GM18909 (cell line): ENCODE measurements at regions not wholly inside any gene's neighbourhood (a gene's known extent, or its start where the extent isn't known, plus 50 kb on each side); places are given as distances from the start of the nearest gene placed in this dataset.
"Not testable (repeated sequence)": the region's sequence is repeated elsewhere in the genome, so short reads cannot be mapped to it uniquely, and the experiment has no call there.

Source experiments
- ATAC-seq: cut with Tn5 transposase; IDR thresholded peaks from one replicate; pipeline ENCODE4 v1.9.1; 2021; ENCODE audit warnings: mild to moderate bottlenecking; ENCODE audit not compliant: unreplicated experiment, poor library complexity

DNA sequence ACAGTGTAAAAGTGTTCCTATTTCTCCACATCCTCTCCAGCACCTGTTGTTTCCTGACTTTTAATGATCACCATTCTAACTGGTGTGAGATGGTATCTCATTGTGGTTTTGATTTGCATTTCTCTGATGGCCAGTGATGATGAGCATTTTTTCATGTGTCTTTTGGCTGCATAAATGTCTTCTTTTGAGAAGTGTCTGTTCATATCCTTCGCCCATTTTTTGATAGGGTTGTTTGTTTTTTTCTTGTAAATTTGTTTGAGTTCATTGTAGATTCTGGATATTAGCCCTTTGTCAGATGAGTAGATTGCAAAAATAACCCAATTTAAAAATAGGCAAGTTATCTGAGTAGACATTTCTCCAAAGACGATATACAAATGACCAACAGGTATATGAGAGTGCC is 120.2 kb upstream of the ID2 start:
- ATAC-seq = not testable (repeated sequence)

DNA sequence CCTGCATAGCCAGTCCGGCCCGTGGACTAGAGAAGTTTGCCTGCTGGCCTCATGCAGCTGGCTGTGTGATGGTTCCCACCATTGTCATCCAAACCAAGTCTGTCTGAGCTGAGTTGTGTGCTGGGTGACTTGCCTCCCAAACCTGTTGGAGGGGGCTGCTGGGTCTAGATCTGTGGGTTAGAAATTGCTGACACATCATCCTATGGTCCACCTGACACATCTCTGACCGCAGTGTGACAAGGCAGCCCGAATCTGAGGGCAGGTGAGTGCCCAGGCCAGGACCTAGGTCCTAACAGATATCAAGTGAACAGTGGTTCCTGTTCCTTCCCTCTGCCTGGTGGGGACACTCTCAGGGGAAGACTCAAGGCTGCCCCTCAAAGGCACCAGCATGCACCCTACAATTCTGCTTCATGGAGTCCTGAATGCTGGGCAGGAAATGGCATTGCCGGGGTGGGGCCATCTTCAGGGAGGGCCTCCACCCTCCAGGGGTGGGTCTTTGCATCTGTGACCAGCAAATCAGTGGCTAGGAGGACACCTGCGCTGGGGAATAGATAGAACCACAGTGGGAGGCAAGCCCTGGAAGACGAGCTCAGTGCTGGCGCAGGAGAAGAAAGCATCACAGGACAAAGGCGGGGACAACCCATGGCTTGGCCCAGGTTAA is 117.9 kb upstream of the ID2 start:
- no peak for ATAC-seq

DNA sequence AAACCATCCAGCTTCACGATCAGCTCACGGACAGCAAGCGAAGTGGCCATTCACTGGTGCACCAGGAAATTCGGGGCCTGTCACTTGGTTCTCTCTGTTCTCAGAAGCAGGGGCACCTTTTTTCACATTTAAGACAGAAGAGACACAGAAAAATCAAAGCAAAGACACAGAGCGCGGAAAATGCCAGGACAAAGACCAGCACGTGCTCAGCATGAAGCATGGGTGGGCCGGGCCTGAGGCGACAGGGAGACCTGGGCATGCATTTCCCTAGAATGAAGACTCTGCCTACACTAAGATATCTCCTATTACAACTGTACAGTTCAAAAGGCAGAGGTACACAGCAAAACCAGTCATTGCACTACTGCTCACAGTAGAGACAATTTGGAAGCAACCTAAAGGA is 117.4 kb upstream of the ID2 start:
- no peak for ATAC-seq

DNA sequence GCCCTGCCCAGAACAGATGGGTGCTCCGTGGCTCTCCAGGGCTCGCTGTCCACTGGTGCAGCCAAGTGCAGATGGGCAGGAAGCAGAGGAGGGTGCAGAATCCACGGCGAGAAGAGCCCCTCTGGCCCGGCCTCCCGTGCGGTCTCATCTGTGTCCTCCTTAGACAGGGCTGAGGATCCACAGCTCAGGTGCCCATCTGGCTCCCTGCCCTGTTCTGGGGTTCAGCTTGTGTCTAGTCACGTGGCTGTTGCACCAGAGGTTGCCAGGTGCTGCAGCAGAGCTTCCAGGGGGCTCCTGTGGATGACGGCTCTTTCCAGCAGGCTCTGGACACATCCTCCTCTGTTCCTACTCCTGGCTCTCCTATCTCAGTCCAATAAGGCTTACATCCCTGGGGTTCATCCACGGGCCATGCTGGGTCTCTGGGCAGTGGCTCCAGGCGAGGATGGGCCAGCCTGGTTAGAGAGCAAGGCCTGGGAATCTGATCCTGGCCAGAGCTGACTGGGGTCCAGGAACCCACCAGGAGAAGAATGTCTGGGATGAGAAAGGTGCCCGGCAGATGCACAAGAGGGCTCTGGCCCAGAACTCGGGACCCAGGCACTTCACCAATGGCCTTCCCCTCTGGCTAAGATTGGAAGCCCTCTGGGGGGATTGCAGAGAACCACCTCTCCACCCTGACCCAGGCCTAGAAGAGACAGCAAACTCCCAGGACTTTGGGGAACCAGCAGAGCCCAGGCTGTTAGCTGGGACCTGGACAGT is 116.3 kb upstream of the ID2 start:
- no peak for ATAC-seq

DNA sequence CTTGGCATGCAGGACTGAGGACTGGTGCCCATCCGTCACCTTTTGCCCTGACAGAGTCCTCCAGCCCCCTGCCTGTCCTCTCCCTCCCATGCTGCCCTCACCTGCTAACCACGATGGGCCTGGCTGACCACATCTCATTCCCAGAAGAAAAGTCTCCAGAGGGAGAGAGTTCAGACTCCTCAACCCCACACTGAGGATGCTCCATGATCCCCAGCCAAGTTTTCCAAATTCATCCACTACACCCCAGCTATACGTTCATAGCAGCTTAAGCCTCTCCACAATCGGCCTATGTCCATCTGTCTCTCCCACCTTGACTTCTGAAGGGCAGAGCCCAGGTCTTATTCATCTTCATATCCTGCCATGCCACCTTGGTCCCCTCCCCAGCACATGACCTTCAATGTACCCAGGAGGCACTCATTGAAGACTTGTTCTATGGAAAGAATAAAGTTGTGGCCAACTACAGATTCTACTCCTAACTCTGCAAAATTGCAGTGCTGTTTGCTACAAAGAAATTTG is 115.6 kb upstream of the ID2 start:
- ATAC-seq = no peak

DNA sequence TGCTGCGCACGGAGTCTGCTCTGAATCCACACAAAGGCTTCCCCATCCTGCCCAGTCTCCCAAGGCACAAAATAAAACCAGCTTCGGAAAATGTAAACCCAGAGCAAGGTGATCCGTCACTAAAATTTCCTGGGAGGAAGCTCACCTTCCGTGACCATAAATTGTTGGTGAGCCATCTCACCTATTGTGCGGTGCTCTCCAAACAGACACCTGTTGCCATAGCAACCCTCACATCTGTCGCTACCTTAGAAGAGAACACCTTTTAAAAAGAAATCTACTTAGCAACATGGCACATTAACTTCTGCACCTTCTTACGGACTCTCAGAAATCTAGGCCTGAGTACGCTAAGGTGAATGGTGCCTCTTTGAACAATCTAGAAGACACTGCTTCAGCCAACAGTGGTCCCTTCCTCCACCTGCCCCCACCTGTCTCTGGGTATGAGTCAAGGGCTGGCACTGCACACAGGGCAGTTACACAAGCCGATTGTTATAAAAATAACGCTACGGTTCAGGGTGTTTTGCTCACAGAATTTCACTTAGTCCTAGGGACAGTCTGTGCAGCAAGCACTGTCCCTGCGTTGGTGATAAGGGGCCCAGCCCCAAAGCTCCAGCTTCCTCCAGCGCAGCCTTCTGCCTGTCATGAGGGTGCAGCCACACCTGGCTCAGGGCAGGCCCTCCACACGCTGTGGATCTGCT is 114.9 kb upstream of the ID2 start:
- ATAC-seq = no peak

DNA sequence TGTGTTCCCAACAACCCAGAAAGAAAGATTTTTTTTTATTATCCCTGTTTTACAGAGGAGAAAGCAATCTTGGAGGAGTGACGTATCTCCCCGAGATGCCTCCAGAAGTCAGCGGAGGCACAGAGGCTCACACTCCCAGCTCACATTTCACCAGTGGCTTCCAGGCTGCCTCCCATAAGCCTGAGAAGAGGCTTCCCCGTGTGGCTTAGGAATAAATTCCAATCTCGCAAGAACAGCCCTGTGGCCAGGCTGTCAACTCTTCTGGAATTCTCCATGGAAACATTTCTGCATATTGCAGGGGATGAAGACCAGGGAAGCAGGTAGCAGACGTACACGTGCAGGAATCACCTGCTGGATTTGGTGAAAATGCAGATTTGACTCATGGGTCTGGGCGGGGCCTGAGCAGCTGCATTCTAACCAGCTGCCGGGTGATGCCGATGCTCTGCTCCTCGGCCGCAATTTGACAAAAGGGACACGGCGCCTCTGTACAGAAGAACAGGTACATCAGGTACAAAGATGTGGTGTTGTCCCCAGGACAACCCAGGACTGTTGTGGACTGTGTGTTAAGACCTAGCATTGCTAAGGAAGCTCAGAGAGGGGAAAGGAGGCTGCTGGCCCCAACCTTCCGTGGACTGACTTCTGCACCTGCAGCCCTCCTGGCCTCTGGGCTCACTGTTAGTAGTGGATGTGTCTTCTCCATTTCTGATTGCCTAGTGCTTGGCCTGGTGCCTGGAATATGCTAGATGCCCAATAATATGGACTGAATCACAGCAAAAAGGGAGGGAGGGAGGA is 114.2 kb upstream of the ID2 start:
- no peak for ATAC-seq

DNA sequence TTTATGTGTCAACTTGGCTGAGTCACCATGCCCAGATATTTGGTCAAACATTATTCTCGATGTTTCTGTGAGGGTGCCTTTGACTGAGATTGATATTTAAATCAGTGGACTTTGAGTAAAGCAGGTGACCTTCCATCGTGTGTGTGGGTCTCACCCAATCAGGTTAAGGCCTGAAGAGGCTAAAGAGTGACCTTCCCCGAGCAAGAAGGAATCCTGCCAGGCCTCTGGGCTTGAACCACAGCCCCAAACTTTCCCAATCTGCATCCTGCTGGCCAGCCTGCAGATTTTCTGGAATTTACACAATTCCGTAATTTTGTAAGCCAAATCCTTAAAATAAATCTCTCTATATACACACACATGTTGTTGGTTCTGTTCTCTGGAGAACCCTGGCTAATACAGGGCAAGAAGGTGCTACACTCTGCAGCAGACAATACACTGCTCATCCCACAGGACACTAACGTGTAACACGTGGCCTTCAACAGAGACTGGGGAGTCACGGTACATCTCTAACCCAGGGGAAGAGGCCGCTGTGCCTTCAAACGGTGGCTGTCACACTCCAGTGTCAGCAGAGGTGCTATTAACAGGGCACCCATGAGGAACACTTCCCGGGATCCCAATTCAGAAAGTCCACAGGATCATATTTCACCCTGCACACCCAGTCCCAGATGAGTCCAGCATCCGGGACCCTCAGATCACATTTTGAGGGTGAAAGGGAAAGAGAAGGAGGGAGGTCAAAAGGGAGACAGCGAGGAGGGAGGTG is 113.1 kb upstream of the ID2 start:
- ATAC-seq = no peak

DNA sequence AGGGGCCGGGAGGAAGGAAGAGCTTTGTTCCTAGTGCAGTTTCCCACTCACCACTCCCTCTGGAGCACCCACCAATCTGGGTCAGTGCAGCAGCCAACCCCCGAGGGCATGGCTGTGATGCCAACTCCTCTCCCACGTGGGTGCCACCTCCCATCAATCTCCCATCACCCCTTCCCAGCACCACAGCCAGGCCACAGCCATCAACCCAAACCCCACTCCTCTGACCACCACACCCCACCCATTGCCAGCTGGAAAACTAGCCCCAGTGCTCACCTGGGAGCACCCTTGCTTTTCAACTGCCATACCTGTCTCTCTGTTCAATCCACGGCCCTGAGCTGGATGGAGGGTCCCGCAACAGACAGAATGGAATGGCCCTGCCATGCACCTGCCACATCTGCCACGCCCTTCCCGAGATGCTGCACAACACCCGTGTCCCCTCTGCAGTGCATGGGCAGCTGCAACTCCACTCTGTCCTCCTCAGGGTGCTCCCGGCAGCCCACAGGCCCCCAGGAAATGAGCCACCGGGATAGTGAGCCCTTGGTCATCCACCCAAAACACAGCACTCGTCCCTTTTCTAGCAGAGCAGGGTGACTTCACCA is 112.4 kb upstream of the ID2 start:
- ATAC-seq = no peak

DNA sequence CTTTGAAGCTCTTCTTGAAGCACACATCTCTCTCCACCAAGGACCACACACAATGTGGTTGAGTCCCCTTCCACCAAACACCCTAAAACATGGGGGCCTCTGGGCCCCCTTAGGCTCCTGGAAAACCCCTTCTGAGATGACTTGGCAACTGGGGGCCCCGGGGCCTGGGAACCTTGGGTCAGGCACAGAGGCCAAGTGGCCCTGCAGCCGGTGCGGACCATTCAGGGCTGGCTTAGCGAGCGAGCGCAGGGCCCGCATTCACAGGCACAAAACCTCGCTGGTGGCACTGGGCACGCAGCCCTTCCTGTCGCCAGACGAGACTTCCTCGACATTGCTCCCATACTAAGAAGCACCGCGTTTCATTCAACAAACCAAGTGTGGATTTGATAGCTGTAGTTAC is 111.2 kb upstream of the ID2 start:
- no peak for ATAC-seq

DNA sequence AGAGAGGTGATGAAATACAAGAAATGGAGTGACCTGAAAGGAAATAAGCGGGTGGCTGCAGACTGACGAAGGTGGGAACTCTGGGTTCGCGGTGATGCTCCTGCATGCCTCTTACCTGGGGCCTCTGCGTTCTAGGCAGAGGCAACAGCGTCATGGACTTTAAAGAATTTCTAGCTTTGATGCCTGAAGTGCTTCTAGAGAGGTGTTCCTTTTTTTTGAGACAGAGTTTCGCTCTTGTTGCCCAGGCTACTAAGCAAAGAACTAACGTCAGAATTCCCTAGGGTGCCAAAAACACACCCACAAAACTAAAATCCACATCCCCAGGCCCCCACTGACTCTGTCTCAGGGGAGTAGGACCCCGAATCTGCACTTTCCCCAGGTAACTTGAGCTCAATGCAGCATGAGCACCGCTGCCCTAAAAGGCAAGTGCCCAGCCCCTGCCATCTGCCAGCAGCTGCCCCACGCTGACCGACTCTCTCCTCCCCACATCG is 110.5 kb upstream of the ID2 start:
- ATAC-seq = no peak

DNA sequence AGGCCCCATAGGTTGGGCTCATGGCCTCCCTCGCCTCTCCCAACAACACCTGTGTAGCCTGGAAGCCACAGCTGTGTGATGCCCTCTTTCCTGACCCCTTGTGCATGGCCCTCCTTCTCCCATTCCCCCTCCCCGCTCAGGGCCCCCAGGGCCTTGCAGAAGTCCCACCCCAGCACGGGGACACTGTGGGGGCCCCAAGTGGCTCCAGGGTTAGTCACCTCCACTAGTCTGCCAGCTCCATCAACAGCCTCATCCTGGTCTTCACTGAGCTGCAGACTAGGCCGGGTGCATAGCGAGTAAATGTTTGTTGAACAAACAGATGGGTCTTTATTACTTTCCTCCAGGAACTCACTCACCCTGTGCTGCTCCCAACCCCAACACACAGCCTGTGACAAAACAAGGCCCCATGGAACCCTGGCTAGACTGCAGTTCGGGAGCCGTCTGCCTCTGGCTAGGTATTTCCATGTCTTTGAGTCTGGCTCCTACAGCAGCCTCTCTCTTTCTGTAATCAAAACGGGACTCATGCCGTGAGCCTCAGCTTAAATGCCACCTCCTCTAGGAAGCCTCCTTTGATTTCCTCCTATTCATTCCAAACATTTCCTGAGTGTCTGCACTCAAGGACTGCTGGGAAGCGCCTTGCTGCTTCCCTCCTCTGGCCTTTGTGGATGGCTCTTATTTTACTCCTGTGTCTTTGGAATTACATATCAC is 109.9 kb upstream of the ID2 start:
- ATAC-seq = no peak

DNA sequence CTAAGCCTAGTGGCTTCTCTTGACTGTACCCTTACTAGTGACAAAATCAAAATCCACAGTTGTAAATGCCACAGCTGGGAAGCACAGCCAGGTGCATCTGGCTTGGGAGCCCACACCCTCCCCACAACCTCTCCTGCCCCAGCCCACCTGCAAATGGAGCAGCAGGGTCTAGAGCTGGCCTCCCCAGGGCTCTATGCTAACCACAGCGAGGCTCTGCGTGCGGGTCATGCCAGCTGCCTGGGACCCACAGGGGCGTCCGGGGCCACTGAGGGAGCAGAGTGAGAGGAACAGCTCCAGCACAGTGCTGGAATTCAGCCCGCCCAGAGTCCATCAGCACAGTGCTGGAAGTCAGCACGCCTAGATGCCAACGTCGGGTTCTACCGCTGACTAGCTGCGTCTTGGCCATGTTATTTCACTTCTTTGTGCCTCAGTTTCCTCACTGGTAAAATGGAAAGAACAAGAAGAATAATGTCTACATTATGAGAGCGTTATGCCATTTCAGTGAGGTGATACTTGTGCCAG is 109.1 kb upstream of the ID2 start:
- ATAC-seq = no peak

DNA sequence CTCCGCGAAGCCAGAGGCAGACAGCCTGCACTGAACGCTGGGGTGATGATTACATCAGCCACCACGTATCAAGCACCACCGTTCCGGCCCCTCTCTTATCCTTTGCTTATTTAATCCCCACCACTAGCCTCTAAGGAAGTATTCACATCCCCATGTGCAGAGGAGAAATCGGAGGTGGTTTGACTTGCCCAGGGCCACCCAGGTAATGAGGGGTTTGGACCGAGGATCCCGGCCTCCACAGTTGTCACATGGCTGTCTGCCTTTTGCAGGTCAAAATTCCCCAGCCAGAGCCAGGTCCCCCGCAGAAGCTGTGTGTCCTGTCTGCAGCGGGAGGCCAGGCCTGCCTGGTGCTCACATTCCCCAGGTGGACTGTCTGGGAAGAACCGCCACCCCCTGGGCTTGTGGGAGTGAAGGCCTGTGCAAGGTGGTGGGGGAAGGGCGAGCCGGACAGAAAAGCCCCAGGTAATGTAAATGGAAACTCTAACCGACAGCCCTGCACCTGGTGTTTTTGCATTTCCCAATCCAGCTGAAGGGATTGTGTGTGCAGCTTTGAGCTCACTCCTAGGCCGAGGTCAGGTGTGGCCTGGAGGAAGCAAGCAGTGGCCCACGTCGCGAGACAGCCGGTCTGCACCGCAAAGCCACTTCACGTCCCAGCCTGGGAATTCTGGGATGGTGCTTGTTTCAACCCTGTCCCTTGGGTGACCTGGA is 108.5 kb upstream of the ID2 start:
- no peak for ATAC-seq

DNA sequence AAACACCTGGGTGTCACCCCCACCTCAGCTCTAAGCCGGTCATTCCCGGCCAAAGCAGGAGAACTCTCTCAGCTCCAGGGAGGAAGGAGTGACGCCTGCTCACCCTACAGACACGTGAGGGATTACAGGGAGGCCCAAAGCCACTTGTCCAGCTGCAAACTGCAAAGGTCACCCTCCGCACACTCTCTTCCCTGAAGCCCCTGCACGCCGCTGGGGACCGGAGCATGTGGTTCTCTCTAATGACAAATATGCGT is 108.0 kb upstream of the ID2 start:
- no peak for ATAC-seq

DNA sequence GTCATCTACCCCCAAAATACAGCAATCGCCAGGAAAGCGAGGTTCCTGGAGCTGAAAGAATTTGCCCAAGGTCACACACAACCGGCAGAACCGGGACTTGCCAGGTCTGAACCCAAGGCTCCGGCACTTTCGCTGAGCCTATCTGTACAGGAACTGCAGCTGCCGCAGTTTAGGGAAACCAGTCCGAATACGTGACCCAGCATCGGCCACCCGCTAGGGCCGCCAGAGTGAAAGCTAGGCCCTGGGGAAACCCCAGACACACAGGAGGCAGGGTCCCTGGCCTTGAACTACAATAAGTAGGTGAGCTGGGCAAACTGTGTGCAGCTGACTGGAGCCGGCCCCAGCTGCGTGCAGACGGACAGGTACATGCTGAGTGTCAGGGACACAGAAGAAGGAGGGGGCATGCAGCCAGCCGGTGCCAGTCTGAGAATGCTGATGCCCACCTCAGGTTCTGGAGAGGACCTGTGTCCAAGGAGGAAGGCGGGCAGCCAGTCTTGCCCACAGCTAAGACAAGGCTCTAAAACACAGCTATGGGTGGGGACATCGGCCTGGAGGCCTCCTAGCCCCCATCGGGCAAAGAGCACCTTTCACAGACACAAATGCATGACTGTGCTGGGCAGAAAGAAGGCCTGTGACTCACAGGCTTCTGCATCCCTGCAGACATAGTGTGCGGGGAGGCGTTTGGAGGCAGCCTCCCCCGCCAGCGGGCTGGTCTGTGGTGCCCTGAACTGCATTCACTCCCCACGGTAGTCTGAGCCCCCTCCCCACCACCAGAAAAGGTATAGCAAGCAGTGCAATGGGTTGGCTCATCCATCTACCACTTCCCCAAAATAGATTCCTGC is 107.4 kb upstream of the ID2 start:
- peak; percentile 53 for ATAC-seq
